Choroid plexus epithelial cell (primary cell): ENCODE measurements at regions not wholly inside any gene's neighbourhood (a gene's known extent, or its start where the extent isn't known, plus 50 kb on each side); places are given as distances from the start of the nearest gene placed in this dataset.
A peak's percentile ranks its signal among the peaks of the same experiment; 100 is the strongest.

Experiments used
- DNase-seq: peaks from one replicate; pipeline ENCODE4 v3.0.0-alpha.2; 2010; ENCODE audit warnings: low read depth
- H3K4me3 ChIP-seq: 2 replicates; pipeline ENCODE4 v1.5.1; 2011; ENCODE audit warnings: low read depth, mild to moderate bottlenecking, control low read depth, low read length, moderate library complexity
- TF ChIP-seq, protein P1 (sequence below): conservative IDR thresholded peaks from 2 replicates; pipeline ENCODE4 v1.5.1; 2011; ENCODE audit warnings: low read depth, mild to moderate bottlenecking, control low read depth, inconsistent platforms, low read length, moderate library complexity

DNA sequence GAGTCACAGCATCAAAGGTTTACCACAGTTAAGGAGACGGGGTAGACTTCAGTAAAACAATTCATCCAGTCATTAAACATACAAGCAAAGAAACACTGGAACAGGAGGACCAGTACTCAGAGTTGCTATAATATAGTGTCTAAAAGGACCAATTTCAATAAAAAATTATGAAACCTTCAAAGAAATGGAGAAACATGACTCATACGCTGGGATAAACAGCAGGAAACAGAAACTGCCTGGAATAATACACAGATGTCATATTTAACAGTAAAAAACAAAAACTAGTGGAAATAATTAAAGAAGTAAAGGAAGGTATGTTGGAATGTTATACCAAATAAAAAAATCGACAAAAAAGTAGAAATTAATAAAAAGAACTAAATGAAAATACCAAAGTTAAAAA, 1075.9 kb downstream of the NR2F1-AS1 start:
- DNase-seq: peak; percentile 57
- TF ChIP-seq, protein P1, sequence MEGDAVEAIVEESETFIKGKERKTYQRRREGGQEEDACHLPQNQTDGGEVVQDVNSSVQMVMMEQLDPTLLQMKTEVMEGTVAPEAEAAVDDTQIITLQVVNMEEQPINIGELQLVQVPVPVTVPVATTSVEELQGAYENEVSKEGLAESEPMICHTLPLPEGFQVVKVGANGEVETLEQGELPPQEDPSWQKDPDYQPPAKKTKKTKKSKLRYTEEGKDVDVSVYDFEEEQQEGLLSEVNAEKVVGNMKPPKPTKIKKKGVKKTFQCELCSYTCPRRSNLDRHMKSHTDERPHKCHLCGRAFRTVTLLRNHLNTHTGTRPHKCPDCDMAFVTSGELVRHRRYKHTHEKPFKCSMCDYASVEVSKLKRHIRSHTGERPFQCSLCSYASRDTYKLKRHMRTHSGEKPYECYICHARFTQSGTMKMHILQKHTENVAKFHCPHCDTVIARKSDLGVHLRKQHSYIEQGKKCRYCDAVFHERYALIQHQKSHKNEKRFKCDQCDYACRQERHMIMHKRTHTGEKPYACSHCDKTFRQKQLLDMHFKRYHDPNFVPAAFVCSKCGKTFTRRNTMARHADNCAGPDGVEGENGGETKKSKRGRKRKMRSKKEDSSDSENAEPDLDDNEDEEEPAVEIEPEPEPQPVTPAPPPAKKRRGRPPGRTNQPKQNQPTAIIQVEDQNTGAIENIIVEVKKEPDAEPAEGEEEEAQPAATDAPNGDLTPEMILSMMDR: no peak
- H3K4me3 ChIP-seq: no peak overlapping the region

GRCh38 chr5:92504346-92504745, 1076.7 kb downstream of the NR2F1-AS1 start:
- no peak for DNase-seq
- no peak overlapping the region for H3K4me3 ChIP-seq
- TF ChIP-seq, protein P1: no peak

DNA sequence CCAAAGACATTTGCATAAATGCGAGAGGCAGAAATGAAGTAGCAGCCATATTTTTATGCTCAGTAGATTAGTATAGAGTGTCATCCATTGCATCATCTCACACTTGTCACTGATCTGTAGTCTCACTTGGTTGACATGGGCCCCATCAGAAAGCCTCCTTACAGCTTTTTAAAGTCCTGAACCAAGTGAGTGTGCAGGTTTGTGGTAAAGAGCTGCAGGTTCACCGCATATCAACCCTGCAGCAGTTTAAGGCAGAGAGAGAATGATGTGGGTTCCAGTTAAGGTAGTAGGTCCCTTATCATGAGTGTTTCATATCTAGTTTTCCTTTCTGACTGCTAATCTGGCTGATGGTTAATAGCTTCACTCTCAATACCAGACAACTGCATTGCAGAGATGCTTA, 1080.3 kb downstream of the NR2F1-AS1 start:
- TF ChIP-seq, protein P1: no peak
- H3K4me3 ChIP-seq: no peak overlapping the region
- DNase-seq: no peak

- DNase-seq: no peak
- TF ChIP-seq, protein P1: no peak
- no peak overlapping the region for H3K4me3 ChIP-seq
Measured at GRCh38 chr5:92496545-92496944, 1084.5 kb downstream of the NR2F1-AS1 start.

DNA sequence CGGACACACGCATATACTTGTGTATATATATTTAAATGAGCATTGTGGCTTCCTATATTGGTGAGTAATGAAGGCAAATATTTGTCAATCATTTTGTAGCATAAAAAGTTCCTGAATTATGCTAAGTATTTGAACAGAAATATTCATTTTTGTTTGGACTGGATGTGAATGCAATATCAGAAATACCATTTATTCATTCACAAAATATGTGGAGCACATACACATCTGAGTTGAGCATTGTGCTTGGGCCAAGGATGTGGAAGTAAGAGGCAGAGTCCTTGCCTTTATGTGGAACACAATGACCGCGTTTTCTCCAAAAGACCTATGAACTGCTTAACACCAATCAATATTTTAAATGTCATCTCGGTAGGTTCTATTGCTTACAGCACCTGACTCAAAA, 1086.5 kb downstream of the NR2F1-AS1 start:
- TF ChIP-seq, protein P1: no peak
- no peak for DNase-seq
- no peak overlapping the region for H3K4me3 ChIP-seq

DNA sequence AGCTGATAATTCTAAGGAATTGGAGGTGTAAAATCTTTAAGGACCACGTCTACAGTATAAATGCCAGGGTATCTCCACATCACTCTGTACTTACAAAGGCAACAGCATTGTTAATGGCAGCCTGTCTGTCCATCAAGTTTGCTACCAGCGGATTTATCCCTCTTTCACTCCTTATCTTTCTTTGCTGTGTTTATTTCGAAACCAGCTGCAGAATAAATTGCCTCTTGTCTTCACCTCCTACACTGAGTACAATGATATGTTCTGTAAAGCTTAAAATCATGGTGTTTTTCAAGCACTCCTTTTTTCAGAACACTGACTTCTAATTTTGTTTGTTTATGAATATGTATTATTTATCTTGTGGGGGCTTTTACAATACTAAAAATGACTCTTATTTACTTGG, 1088.1 kb downstream of the NR2F1-AS1 start:
- TF ChIP-seq, protein P1: no peak
- no peak overlapping the region for H3K4me3 ChIP-seq
- peak; percentile 12 for DNase-seq

DNA sequence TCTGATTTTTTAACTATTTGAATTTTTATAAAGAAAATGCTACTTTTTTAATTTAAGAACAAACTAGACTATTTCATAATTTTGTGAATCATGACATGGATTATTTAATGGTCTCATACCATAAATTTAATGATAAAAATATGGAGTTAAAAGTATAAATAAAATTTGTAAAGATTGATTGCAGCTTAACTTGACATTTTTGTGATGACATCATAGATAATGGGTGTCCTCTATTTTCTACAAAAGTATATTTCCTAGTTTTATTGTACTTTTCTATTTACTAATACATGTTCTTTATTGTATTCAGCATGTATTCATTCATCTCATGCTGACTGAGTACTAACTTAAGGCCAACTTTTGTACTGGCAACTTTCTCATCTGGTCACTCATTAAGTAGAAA, 1096.5 kb downstream of the NR2F1-AS1 start:
- no peak for DNase-seq
- H3K4me3 ChIP-seq: no peak overlapping the region
- TF ChIP-seq, protein P1: no peak
